Lower leg skin (tissue), 3 donors: ENCODE measurements at regions not wholly inside any gene's neighbourhood (a gene's known extent, or its start where the extent isn't known, plus 50 kb on each side); places are given as distances from the start of the nearest gene placed in this dataset.

ENCODE experiments used
- CTCF ChIP-seq, 3 donors: fragments of 450-650 bp; IDR thresholded peaks; one replicate each; pipeline ENCODE4 v1.5.1; 2016; ENCODE audit warnings: antibody characterized with exemption in 3 of 3, mild to moderate bottlenecking in 3 of 3, moderate library complexity in 2 of 3
- POLR2A ChIP-seq, 2 donors: fragments of 450-650 bp; IDR thresholded peaks; one replicate each; pipeline ENCODE4 v1.6.1; 2016 to 2017; ENCODE audit warnings: antibody characterized with exemption in 2 of 2, mild to moderate bottlenecking in 1 of 2, moderate library complexity in 1 of 2

- TF ChIP-seq CTCF (IDR thresholded peaks at IDR 0.05) (no peak), POLR2A (IDR thresholded peaks at IDR 0.05) (no peak)
Observed at GRCh38 chr1:108042610-108043009, 77.6 kb upstream of the VAV3 start.
